Ishikawa (cell line): ENCODE measurements at regions not wholly inside any gene's neighbourhood (a gene's known extent, or its start where the extent isn't known, plus 50 kb on each side); places are given as distances from the start of the nearest gene placed in this dataset.

Experiments used
- CEBPB ChIP-seq: IDR thresholded peaks from 2 replicates; pipeline ENCODE4 v1.6.1; 2012
- CREB1 ChIP-seq: IDR thresholded peaks from 2 replicates; pipeline ENCODE4 v1.6.1; 2012; ENCODE audit warnings: low read depth
- EGR1 ChIP-seq: IDR thresholded peaks from 2 replicates; pipeline ENCODE4 v1.6.1; 2012
- EP300 ChIP-seq: IDR thresholded peaks from 2 replicates; pipeline ENCODE4 v1.6.1; 2012; ENCODE audit warnings: borderline replicate concordance
- FOXM1 ChIP-seq: IDR thresholded peaks from 2 replicates; pipeline ENCODE4 v1.6.1; 2012; ENCODE audit warnings: low read depth, borderline replicate concordance
- MAX ChIP-seq: IDR thresholded peaks from 2 replicates; pipeline ENCODE4 v1.6.1; 2012
- NFIC ChIP-seq: IDR thresholded peaks from 2 replicates; pipeline ENCODE4 v1.6.1; 2012
- RAD21 ChIP-seq: IDR thresholded peaks from 2 replicates; pipeline ENCODE4 v1.6.1; 2012; ENCODE audit warnings: low read depth
- REST ChIP-seq: IDR thresholded peaks from 2 replicates; pipeline ENCODE4 v1.6.1; 2012; ENCODE audit warnings: low read depth, mild to moderate bottlenecking
- TAF1 ChIP-seq: IDR thresholded peaks from 2 replicates; pipeline ENCODE4 v1.6.1; 2012; ENCODE audit warnings: low read depth, mild to moderate bottlenecking
- TCF12 ChIP-seq: IDR thresholded peaks from 2 replicates; pipeline ENCODE4 v1.6.1; 2012; ENCODE audit warnings: low read depth
- TEAD4 ChIP-seq: IDR thresholded peaks from 2 replicates; pipeline ENCODE4 v1.6.1; 2012
- YY1 ChIP-seq: IDR thresholded peaks from 2 replicates; pipeline ENCODE4 v1.6.1; 2012; ENCODE audit warnings: low read depth
- ZBTB7A ChIP-seq: IDR thresholded peaks from 2 replicates; pipeline ENCODE4 v1.6.1; 2012; ENCODE audit warnings: low read depth
- TF ChIP-seq, protein P1 (sequence below): IDR thresholded peaks from 2 replicates; pipeline ENCODE4 v1.6.1; 2012

GRCh38 chr13:79829880-79830279 lies 348.9 kb downstream of the NDFIP2 start:
- TF ChIP-seq REST (no peak), NFIC (no peak)

GRCh38 chr13:79825959-79826358 lies 345.0 kb downstream of the NDFIP2 start:
- no peak for TF ChIP-seq NFIC
- no peak for TF ChIP-seq TEAD4
- TF ChIP-seq REST: no peak
- TF ChIP-seq, protein P1, sequence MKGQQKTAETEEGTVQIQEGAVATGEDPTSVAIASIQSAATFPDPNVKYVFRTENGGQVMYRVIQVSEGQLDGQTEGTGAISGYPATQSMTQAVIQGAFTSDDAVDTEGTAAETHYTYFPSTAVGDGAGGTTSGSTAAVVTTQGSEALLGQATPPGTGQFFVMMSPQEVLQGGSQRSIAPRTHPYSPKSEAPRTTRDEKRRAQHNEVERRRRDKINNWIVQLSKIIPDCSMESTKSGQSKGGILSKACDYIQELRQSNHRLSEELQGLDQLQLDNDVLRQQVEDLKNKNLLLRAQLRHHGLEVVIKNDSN: no peak
- TF ChIP-seq CEBPB: no peak
- TF ChIP-seq TCF12: no peak
- no peak for TF ChIP-seq YY1
- TF ChIP-seq EP300: no peak
- no peak for TF ChIP-seq MAX
- TF ChIP-seq FOXM1: no peak
- TF ChIP-seq ZBTB7A: no peak
- no peak for TF ChIP-seq TAF1
- TF ChIP-seq EGR1: no peak
- no peak for TF ChIP-seq RAD21

GRCh38 chr13:79815041-79815440 lies 334.1 kb downstream of the NDFIP2 start:
- no peak for TF ChIP-seq TCF12
- TF ChIP-seq CEBPB: no peak
- no peak for TF ChIP-seq EGR1
- no peak for TF ChIP-seq EP300
- TF ChIP-seq NFIC: no peak
- no peak for TF ChIP-seq TEAD4
- TF ChIP-seq REST: no peak
- no peak for TF ChIP-seq TAF1
- no peak for TF ChIP-seq ZBTB7A
- TF ChIP-seq, protein P1: no peak

DNA sequence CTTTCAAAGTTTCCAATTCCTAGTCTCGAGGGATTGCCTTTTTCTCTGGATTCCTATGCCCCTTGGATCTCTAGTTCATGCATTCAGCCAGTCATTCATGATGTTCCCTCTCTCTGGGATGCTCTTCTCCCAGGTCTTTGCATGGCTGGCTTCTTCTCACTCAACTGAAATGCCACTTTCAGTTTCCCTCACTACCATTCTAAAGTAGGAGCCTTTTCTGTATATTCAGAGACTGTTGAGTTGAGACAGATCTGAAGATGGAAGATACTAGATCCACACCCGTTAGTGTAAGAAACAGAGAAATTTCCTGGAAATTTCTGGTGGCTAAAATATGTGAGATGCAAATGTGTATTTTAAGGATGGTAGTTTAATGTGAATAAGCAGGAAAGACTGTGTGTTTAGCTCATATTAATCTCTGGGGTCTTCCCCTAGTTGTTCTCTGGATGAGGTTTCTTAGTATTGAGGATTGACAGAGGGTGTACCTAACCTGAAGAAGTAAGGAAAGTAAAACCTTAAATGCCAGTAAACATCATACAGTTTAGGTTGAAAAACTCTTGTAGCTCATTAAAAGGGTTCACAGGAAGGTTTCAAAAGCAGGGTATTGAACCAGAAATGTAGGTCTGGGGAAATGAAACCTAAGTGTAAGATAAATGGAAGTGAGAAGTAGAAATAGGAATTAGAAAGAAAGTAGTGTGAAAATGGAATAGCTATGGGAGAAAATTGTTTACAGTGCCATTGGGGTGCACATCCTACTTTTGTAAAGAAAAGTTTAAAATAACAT lies 331.3 kb downstream of the NDFIP2 start:
- TF ChIP-seq TCF12 (no peak), CREB1 (no peak), NFIC (no peak), FOXM1 (no peak), MAX (no peak), EGR1 (no peak), REST (no peak), TAF1 (no peak), CEBPB (no peak), TEAD4 (no peak), YY1 (no peak), EP300 (no peak), ZBTB7A (no peak), RAD21 (no peak)
- TF ChIP-seq, protein P1: no peak
